ENCODE measurements at regions not wholly inside any gene's neighbourhood (a gene's known extent, or its start where the extent isn't known, plus 50 kb on each side); places are given as distances from the start of the nearest gene placed in this dataset.

DNA sequence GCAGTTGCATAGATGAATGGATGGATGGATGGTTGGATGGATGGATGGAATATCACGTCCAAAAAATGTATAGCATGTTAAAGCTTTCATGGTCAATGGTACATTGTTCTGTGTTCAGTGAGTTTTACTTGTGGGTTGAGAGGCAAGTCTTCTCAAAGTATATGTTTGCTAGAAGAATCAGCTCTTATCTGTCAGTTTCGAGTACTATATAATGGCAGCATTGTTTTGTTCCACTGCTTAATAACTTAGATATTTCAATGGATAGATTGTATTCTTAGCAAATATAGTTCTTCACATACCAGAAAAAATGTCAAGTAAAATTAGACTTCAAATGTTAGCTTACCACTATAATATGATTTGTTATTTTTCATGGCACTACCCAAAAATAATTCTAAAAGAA, 100.9 kb upstream of the CDIN1 start:
- TF ChIP-seq, protein P1, sequence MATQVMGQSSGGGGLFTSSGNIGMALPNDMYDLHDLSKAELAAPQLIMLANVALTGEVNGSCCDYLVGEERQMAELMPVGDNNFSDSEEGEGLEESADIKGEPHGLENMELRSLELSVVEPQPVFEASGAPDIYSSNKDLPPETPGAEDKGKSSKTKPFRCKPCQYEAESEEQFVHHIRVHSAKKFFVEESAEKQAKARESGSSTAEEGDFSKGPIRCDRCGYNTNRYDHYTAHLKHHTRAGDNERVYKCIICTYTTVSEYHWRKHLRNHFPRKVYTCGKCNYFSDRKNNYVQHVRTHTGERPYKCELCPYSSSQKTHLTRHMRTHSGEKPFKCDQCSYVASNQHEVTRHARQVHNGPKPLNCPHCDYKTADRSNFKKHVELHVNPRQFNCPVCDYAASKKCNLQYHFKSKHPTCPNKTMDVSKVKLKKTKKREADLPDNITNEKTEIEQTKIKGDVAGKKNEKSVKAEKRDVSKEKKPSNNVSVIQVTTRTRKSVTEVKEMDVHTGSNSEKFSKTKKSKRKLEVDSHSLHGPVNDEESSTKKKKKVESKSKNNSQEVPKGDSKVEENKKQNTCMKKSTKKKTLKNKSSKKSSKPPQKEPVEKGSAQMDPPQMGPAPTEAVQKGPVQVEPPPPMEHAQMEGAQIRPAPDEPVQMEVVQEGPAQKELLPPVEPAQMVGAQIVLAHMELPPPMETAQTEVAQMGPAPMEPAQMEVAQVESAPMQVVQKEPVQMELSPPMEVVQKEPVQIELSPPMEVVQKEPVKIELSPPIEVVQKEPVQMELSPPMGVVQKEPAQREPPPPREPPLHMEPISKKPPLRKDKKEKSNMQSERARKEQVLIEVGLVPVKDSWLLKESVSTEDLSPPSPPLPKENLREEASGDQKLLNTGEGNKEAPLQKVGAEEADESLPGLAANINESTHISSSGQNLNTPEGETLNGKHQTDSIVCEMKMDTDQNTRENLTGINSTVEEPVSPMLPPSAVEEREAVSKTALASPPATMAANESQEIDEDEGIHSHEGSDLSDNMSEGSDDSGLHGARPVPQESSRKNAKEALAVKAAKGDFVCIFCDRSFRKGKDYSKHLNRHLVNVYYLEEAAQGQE (IDR thresholded peaks at IDR 0.05; ENCODE audit: borderline replicate concordance), result no peak
- TF ChIP-seq, protein P2, sequence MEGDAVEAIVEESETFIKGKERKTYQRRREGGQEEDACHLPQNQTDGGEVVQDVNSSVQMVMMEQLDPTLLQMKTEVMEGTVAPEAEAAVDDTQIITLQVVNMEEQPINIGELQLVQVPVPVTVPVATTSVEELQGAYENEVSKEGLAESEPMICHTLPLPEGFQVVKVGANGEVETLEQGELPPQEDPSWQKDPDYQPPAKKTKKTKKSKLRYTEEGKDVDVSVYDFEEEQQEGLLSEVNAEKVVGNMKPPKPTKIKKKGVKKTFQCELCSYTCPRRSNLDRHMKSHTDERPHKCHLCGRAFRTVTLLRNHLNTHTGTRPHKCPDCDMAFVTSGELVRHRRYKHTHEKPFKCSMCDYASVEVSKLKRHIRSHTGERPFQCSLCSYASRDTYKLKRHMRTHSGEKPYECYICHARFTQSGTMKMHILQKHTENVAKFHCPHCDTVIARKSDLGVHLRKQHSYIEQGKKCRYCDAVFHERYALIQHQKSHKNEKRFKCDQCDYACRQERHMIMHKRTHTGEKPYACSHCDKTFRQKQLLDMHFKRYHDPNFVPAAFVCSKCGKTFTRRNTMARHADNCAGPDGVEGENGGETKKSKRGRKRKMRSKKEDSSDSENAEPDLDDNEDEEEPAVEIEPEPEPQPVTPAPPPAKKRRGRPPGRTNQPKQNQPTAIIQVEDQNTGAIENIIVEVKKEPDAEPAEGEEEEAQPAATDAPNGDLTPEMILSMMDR (IDR thresholded peaks at IDR 0.05; ENCODE audit: poor library complexity, severe bottlenecking), result no peak
- TF ChIP-seq EP300 (conservative IDR thresholded peaks at IDR 0.05; ENCODE audit: poor library complexity, severe bottlenecking) (no peak), RAD21 (conservative IDR thresholded peaks at IDR 0.05) (no peak), SMC3 (conservative IDR thresholded peaks at IDR 0.05; ENCODE audit: poor library complexity) (no peak), POLR2AphosphoS5 (IDR thresholded peaks at IDR 0.05) (no peak), EZH2 (IDR thresholded peaks at IDR 0.05; ENCODE audit: borderline replicate concordance, insufficient read depth, low read length, poor library complexity, severe bottlenecking) (no peak)

All from neural cell (in vitro differentiated cells).